Stimulated activated CD8-positive, alpha-beta memory T cell treated with anti-CD3 and anti-CD28 coated beads, Interleukin-15, amount 100 ng/mL, for 48 hours (primary cell): ENCODE measurements at regions not wholly inside any gene's neighbourhood (a gene's known extent, or its start where the extent isn't known, plus 50 kb on each side); places are given as distances from the start of the nearest gene placed in this dataset.
"Not testable (repeated sequence)": the region's sequence is repeated elsewhere in the genome, so short reads cannot be mapped to it uniquely, and the experiment has no call there.

Source experiments
- DNase-seq, 2 donors: peaks; one replicate each; pipeline ENCODE4 v3.0.0-alpha.2; 2020; ENCODE audit warnings: low read depth in 2 of 2

DNA sequence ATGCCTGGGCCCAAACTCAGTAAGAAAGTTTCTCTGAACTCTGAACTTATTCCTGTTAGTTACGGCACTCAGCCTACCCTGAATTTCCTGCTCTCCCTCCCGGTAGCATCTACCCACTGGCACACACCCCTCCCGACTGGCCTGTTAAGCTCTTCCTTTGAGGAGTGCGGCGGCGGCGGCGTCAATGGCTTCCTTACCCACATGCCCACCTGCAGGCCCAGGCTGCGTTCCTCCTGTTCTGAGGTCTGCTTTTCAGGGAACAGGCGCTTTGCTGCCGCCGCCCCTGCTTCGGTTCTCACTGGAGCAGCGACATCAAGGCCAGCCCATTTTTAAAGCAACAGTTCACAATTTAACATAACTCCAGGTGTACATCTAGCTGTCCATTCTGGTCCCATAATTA lies 432.4 kb downstream of the DCDC2C start:
- no peak for DNase-seq

DNA sequence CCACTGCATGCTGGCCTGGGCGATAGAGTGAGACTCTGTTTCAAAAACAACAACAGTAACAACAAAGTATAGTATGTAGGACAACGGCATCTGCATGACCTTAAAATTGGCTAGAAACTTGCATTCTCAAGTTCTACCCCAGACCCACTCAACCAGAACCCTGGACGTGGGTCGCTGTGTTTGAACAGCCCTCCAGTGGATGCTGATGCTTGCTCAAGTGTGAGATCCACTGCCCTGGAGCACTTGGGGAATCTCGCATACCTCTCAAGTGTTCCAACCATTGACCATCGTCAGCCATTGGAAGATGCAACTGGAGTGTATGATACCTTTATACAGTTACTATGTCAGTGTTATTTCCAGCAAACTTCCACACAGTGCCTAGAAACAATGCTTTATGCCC lies 435.9 kb downstream of the DCDC2C start:
- no peak for DNase-seq

DNA sequence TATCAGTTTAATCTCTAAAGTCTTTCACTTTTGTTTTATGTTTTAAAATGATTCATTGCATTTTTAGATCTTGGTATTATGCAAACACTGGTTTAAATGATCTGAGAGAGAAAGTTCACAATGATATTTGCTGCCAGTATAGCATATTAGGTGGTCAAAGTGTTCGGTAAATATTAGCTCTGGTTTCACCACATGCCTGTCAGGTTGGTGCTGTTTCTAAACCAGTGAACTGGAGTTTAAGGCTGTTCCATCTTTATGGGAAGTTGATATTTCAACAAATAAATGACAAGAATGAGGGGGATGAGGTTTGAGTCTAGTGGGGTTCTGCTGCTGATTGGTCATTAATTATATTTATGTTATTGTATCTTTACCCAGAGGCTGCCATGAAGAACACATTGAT lies 436.4 kb downstream of the DCDC2C start:
- DNase-seq = no peak

DNA sequence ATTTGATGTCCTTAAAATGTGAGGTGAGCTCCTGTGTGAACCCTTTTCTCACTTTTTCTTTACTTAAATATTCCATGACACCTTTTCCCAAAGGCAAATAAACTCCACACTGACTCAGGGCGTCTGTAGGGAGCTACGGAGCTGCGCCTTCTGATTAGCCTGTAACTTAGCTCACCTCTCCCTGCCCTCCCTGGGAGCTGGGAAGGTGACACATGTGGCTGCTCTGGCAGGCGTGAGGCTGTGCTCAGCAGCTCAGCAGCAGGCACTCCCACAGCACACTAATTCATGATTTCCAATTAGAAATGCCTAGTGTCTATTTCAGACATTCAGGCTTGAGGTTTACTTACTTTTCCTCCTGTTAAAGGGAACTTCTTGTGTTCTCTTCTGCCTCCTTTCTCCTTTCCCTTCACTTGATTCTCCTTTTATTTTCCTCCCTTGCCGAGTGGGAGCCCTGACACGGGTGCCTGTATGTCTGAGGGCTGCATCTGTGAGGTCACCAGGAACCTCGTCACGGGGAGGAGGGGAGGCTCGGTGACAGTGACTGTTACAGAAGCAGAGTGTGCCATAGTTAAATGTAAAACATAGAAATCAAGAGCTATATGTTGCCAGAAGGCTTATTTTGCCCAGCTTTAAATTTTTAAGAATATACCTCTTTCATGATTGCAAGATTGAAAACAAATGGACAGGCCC lies 437.1 kb downstream of the DCDC2C start:
- DNase-seq = no peak

DNA sequence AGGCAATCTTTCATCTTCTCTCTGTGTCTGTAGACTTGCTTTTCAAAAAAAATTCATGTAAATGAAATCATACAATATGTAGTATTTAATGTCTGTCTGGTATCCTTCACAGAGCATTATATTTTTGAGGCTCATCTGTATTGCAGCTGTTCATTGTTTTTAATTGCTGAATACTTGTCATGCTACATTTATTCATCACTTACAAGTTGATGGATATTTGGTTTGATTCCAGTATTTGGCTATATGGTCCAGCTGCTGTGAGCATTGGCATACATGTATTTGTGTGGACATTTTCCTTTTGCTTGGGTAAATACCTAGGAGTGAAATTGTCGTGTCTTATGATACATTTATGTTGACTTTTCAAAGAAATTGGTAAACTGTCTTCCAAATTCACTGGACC lies 441.4 kb downstream of the DCDC2C start:
- DNase-seq = no peak

- DNase-seq = no peak
Observed at GRCh38 chr2:4151521-4151920, 448.1 kb downstream of the DCDC2C start.

GRCh38 chr2:4152051-4152450 lies 448.7 kb downstream of the DCDC2C start:
- no peak for DNase-seq

GRCh38 chr2:4168834-4169233 lies 465.5 kb downstream of the DCDC2C start:
- no peak for DNase-seq

- no peak for DNase-seq
Observed at GRCh38 chr2:4174796-4175195, 471.4 kb downstream of the DCDC2C start.

GRCh38 chr2:4175343-4175742 lies 472.0 kb downstream of the DCDC2C start:
- DNase-seq = no peak

DNA sequence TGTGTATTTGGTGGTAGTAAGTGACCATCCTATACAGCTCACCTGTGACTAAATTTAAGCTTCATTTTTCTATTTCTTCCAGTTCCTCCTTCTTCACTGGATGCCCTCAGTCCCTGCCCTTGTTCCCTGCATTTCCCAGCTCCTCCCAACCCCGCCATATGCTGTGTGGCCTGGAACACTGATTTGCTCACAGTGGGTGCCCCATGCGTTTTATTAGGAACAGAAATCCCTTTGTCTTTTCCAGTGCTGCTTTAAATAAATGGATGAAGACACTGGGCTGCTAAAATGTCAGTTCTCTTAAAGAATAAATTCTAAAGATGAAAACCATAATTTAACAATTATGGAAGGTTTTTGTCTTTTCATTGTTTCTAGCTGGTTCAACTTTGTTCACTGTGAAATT lies 477.3 kb downstream of the DCDC2C start:
- DNase-seq = no peak

DNA sequence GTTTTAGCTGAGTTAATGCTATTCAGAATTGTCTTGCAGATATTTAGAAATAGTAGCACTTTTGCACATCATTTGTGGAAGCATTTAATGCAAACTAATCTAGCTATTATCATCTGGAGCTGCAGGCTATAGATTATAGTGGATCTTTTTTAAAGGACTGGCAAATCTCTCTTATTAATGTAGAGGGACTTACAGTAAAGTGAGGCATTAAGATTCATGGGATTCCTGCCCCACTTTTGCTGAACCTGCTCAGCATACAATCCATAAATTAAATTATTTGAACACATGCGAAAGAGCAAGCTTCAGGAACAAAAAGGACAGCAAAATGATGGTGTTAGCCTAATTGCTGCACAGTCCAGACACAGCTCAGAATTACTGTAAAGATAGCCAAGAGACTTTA lies 477.7 kb downstream of the DCDC2C start:
- no peak for DNase-seq

DNA sequence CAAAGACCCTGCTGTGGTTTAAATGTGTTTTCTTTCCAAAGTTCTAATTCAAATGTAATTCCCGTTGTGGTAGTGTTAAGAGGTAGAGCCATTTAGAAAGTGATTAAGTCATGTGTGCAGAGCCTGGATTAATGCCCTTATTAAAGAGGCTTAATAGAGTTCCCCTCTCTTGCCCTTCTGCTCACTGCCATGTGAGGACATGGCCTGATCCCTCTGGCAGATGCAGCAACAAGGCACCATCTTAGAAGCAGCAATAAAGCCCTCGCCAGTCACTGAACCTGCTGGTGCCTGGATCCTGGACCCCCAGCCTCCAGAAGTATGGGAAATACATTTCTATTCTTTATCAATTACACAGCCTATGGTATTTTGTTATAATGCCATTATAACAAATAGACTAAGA lies 485.2 kb downstream of the DCDC2C start:
- DNase-seq = no peak

DNA sequence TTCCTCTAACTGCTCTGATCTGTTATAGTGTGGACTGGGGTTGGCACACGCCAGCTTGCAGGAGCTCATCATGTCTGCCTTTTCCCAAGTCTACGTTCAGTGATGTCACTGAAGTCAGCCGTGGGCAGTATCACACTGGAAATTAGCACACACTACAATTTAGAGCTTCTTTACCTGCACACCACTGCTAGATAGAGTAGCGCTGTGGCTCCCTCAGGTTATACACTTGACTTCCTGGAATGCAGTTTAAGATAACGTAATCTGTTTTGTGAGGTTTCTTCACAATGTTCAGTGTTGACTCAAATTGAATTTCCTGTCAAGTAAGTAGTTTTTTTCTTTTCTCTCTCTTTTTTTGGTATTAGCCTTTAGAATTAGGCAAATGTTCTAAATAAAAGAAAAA lies 487.2 kb downstream of the DCDC2C start:
- DNase-seq = no peak

DNA sequence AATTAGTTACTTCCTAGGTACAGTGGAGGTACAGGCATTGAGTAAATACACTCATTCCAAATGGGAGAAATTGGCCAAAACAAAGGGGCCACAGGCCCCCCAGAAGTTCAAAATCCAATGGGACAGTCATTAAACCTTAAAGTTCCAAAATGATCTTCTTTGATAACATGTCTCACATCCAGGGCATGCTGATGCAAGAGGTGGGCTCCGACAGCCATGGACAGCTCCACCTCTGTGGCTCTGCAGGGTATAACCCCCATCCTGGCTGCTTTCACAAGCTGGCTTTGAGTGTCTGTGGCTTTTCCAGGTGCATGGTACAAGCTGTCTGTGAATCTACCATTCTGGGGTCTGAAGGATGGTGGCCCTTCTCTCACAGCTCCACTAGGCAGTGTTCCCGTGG lies 488.7 kb downstream of the DCDC2C start:
- DNase-seq = no peak

GRCh38 chr2:4214444-4215205 lies 511.2 kb downstream of the DCDC2C start:
- no peak for DNase-seq

GRCh38 chr2:4217737-4218136 lies 514.4 kb downstream of the DCDC2C start:
- no peak for DNase-seq

DNA sequence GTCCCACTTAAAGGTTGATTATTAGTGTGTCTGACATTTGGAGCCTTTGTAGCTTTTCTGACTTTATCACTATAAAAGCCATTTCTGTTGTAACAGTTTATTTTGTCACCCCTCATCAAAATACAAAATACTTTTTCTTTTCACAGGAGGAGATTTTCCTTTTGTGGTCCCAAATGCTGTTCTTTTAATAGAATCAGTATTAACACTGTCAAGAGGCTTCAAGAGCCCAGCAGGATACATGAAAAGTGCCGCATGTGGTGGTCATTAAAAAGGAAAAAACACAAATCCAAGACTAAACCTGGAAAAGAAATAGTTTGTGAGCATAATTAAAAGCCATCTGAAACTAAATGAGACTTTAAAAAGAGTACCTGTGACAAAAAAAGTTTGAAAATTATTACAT lies 515.7 kb downstream of the DCDC2C start:
- no peak for DNase-seq

GRCh38 chr2:4219571-4219970 lies 516.2 kb downstream of the DCDC2C start:
- DNase-seq = no peak

DNA sequence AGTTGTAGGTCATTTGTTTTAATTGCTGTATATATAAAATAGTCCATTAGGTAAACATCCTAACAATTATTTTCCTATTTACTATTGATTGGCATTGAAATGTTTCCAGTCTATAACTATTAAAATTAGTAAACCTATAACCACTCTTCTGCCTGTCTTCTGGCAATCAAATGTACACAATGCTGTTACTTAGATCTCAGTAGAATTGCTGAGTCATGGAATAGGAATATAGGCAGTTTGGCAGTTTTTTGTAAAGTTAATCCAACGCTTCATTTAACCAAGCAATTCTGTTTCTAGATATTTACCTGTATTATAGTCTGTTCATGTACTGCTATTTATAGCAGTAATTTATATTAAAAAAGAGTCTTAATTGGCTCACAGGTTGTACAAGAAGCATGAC lies 518.1 kb downstream of the DCDC2C start:
- DNase-seq = no peak

GRCh38 chr2:4221845-4222244 lies 518.5 kb downstream of the DCDC2C start:
- no peak for DNase-seq

DNA sequence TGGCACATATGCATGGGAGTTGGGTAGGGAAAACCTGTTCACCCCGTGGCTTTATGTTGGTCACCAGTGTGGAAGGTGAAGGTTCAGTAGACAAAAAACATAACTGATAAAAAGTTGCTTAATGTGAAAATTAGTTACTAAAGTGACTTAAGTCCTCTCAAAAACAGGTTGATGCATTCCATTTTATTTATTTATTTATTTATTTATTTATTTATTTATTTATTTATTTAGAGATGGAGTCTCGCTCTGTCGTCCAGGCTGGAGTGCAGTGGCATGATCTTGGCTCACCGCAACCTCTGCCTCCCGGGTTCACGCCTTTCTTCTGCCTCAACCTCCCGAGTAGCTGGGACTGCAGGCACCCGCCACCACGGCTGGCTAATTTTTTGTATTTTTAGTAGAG lies 541.0 kb downstream of the DCDC2C start:
- not testable (repeated sequence) for DNase-seq

GRCh38 chr2:4246364-4247131 lies 543.2 kb downstream of the DCDC2C start:
- DNase-seq = no peak
